IMR-90 (cell line): ENCODE measurements at regions not wholly inside any gene's neighbourhood (a gene's known extent, or its start where the extent isn't known, plus 50 kb on each side); places are given as distances from the start of the nearest gene placed in this dataset.

ENCODE experiments used
- ATAC-seq: fragments of 200-7000 bp; cut with Tn5 transposase; 2 replicates; pipeline ENCODE4 v1.9.1; 2020; ENCODE audit warnings: low read depth, mild to moderate bottlenecking, moderate library complexity
- BruUV-seq: library from RNA; stranded (reverse); fragments of 400-500 nt; replicated peaks from 2 replicates; lab custom pipeline; 2021; lab: Mats Ljungman, UMichigan
- CTCF ChIA-PET: fragments of 300-600 bp; formaldehyde crosslinking; extraction: SDS; loops from one replicate; lab custom pipeline; 2021; ENCODE audit warnings: antibody characterized with exemption; lab: Yijun Ruan, JAX
- POLR2A ChIA-PET: fragments of 300-600 bp; sonication (Branson Sonifier 250); formaldehyde crosslinking; loops from one replicate; lab custom pipeline; 2022; ENCODE audit warnings: antibody characterized with exemption; ENCODE audit not compliant: unreplicated experiment; lab: Charles Lee
- DNase-seq: peaks from one replicate; pipeline ENCODE4 v3.0.0; 2013
- H2AFZ ChIP-seq: replicated peaks from 2 replicates; pipeline ENCODE3; 2013; ENCODE audit warnings: low read length, mild to moderate bottlenecking; ENCODE audit not compliant: poor library complexity
- H2AK5ac ChIP-seq: 2 replicates; pipeline ENCODE4 v1.6.1; 2013; ENCODE audit warnings: low read depth, low read length, inconsistent platforms
- H2AK9ac ChIP-seq: replicated peaks from 2 replicates; pipeline ENCODE3; 2013; ENCODE audit warnings: mild to moderate bottlenecking, low read depth, low read length, moderate library complexity; ENCODE audit not compliant: poor library complexity
- H2BK120ac ChIP-seq: 2 replicates; pipeline ENCODE4 v1.6.1; 2013; ENCODE audit warnings: low read depth, low read length, inconsistent platforms
- H2BK15ac ChIP-seq: 3 replicates; pipeline ENCODE4 v1.6.1; 2013; ENCODE audit warnings: low read depth, low read length, inconsistent platforms
- H2BK20ac ChIP-seq: 2 replicates; pipeline ENCODE4 v1.6.1; 2013; ENCODE audit warnings: low read depth, mild to moderate bottlenecking, inconsistent platforms, low read length, moderate library complexity
- H2BK5ac ChIP-seq: 2 replicates; pipeline ENCODE4 v1.6.1; 2013; ENCODE audit warnings: mild to moderate bottlenecking, low read depth, low read length, inconsistent platforms; ENCODE audit not compliant: poor library complexity, severe bottlenecking
- H3K14ac ChIP-seq: replicated peaks from 2 replicates; pipeline ENCODE4 v1.6.1; 2013; ENCODE audit warnings: low read depth, low read length, inconsistent platforms
- H3K18ac ChIP-seq: 2 replicates; pipeline ENCODE4 v1.6.1; 2013; ENCODE audit warnings: low read depth, low read length, control low read depth
- H3K23ac ChIP-seq: 2 replicates; pipeline ENCODE4 v1.6.1; 2013; ENCODE audit warnings: low read depth, low read length, inconsistent platforms
- H3K27ac ChIP-seq: 2 replicates; pipeline ENCODE4 v1.5.1; 2013; ENCODE audit warnings: mild to moderate bottlenecking, control low read depth, low read length; ENCODE audit not compliant: insufficient read depth
- H3K27me3 ChIP-seq: 2 replicates; pipeline ENCODE4 v1.6.1; 2013; ENCODE audit warnings: low read length; ENCODE audit not compliant: control insufficient read depth, insufficient read depth
- H3K36me3 ChIP-seq: 2 replicates; pipeline ENCODE4 v1.6.1; 2013; ENCODE audit warnings: low read length, mixed read lengths; ENCODE audit not compliant: control insufficient read depth, insufficient read depth
- H3K4ac ChIP-seq: 2 replicates; pipeline ENCODE4 v1.6.1; 2013; ENCODE audit warnings: low read depth, low read length, inconsistent platforms
- H3K4me1 ChIP-seq: 2 replicates; pipeline ENCODE4 v1.6.1; 2013; ENCODE audit warnings: low read length, mixed read lengths; ENCODE audit not compliant: control insufficient read depth, insufficient read depth
- H3K4me2 ChIP-seq: 2 replicates; pipeline ENCODE4 v1.6.1; 2013; ENCODE audit warnings: low read depth, mild to moderate bottlenecking, control low read depth, low read length, moderate library complexity
- H3K4me3 ChIP-seq: 2 replicates; pipeline ENCODE4 v1.5.1; 2013; ENCODE audit warnings: low read depth, mild to moderate bottlenecking, control low read depth, low read length, moderate library complexity; ENCODE audit not compliant: insufficient read depth
- H3K56ac ChIP-seq: 2 replicates; pipeline ENCODE4 v1.6.1; 2013; ENCODE audit warnings: low read length, inconsistent platforms; ENCODE audit not compliant: insufficient read depth; ENCODE audit errors: extremely low read depth
- H3K79me1 ChIP-seq, 2 experiments: 2 replicates each; pipeline ENCODE4 v1.6.1; 2013; ENCODE audit warnings: low read length in 2 of 2, inconsistent platforms in 1 of 2, low read depth in 1 of 2
- H3K9ac ChIP-seq: 2 replicates; pipeline ENCODE4 v1.6.1; 2013; ENCODE audit warnings: low read depth, low read length, control low read depth
- H3K9me1 ChIP-seq: 2 replicates; pipeline ENCODE4 v1.6.1; 2013; ENCODE audit warnings: low read length, inconsistent platforms; ENCODE audit not compliant: insufficient read depth
- H3K9me3 ChIP-seq: 2 replicates; pipeline ENCODE4 v1.6.1; 2013; ENCODE audit warnings: low read length; ENCODE audit not compliant: control insufficient read depth, insufficient read depth
- H4K20me1 ChIP-seq: 2 replicates; pipeline ENCODE4 v1.6.1; 2013; ENCODE audit warnings: low read length, inconsistent platforms; ENCODE audit not compliant: insufficient read depth
- H4K5ac ChIP-seq: 2 replicates; pipeline ENCODE4 v1.6.1; 2013; ENCODE audit warnings: mild to moderate bottlenecking, low read depth, low read length, control low read depth
- H4K8ac ChIP-seq, 2 experiments: 2 replicates each; pipeline ENCODE4 v1.6.1; 2013; ENCODE audit warnings: low read depth in 2 of 2, low read length in 2 of 2, control low read depth in 1 of 2, inconsistent platforms in 1 of 2
- H4K91ac ChIP-seq: 2 replicates; pipeline ENCODE4 v1.6.1; 2013; ENCODE audit warnings: low read depth, low read length, inconsistent platforms; ENCODE audit not compliant: insufficient read depth
- BHLHE40 ChIP-seq: fragments of 150-350 bp; IDR thresholded peaks from 2 replicates; pipeline ENCODE4 v1.6.1; 2016; ENCODE audit warnings: mild to moderate bottlenecking, low read depth, low read length
- MAFK ChIP-seq: IDR thresholded peaks from 2 replicates; pipeline ENCODE4 v1.6.1; 2012; ENCODE audit warnings: low read depth, low read length, improper control_type of control experiment
- WGBS, 2 experiments: methylation state at CpG; one replicate each; pipeline versions ENCODE4 v1.1.5 to v1.1.7; 2013; ENCODE audit warnings: missing lambda C conversion rate in 2 of 2; ENCODE audit not compliant: insufficient read length in 1 of 2; ENCODE audit errors: extremely low coverage in 2 of 2; 5-methylcytosine and 5-hydroxymethylcytosine counted together
- dilution Hi-C: fragments of 300-500 bp; cut with HindIII; formaldehyde crosslinking; loops from one replicate; pipeline ENCODE4 v1.14.3; 2018; ENCODE audit warnings: low sequenced_read_pairs; ENCODE audit not compliant: unreplicated experiment
- in situ Hi-C: fragments of 300-500 bp; cut with MboI; formaldehyde crosslinking; loops from 3 replicates; pipeline ENCODE4 v1.14.3; 2019; ENCODE audit warnings: low sequenced_read_pairs, inconsistent platforms, mixed read lengths
- intact Hi-C: fragments of 100-400 bp; cut with micrococcal nuclease; formaldehyde crosslinking; loops from 2 replicates; pipeline ENCODE4 v1.10.0; 2022

DNA sequence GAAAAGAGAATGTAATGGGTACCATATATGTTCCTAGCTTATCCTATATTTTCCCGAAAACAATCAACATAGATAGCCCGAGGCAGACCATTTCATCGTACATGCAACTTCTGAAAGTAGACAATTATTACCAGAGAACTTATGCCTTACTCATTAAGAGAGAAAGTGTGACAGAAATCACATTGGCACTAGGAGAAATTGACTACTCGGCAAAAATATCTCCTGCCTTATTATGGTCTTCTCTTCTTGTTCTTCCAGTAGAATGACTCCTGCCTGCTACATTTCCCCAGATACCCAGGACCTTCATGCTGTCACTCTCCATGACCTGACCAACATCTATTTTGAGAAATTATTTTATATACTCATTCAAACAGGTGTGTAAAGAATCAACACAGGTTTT, 1015.7 kb downstream of the TUSC7 start:
- no TSS peak for BruUV-seq
- no peak overlapping the region for H2AFZ ChIP-seq
- no CpG with 5 or more reads among the region's 4 CpGs for WGBS, 2 experiments

More for the DNA sequence above, 1015.7 kb downstream of the TUSC7 start:
- Histone ChIP-seq H2AK9ac (no peak overlapping the region), H4K20me1 (no peaks in the 10 kb centered on the region), H4K5ac (no peak overlapping the region), H3K4me2 (no peak overlapping the region), H3K9ac (no peak overlapping the region), H2AK5ac (no peak overlapping the region), H3K56ac (no peak overlapping the region), H3K23ac (no peak overlapping the region), H2BK15ac (no peak overlapping the region), H4K91ac (no peak overlapping the region), H3K4me3 (no peak overlapping the region), H3K79me1 (no peaks in the 10 kb centered on the region), H2BK5ac (no peak overlapping the region), H3K4ac (no peak overlapping the region), H2BK20ac (no peak overlapping the region), H3K27ac (no peak overlapping the region), H3K14ac (no peak overlapping the region), H2BK120ac (no peak overlapping the region), H3K36me3 (no peaks in the 10 kb centered on the region), H3K9me1 (no peaks in the 10 kb centered on the region), H4K8ac (no peak overlapping the region), H3K18ac (no peak overlapping the region), H3K27me3 (no peaks in the 10 kb centered on the region), H3K4me1 (no peaks in the 10 kb centered on the region), H3K9me3 (no peaks in the 10 kb centered on the region)
- no peak for DNase-seq
- ATAC-seq = no peak
- POLR2A ChIA-PET = no interaction called here
- in situ Hi-C loops = no loop called here
- CTCF ChIA-PET = interaction anchor here (1.4 kb wide), 1 partner anchor 10 kb away, joined by 3 read pairs; no protein-coding TSS in a partner anchor
- dilution Hi-C loops = no loop called here
- TF ChIP-seq BHLHE40 (no peak), MAFK (peak; percentile 82)
- intact Hi-C loops = no loop called here
